Stimulated activated CD8-positive, alpha-beta memory T cell treated with anti-CD3 and anti-CD28 coated beads, Interleukin-12 subunit alpha, Interleukin-12 subunit beta, amount 100 ng/mL, for 24 hours (primary cell): ENCODE measurements at regions not wholly inside any gene's neighbourhood (a gene's known extent, or its start where the extent isn't known, plus 50 kb on each side); places are given as distances from the start of the nearest gene placed in this dataset.

Experiments
- DNase-seq: peaks from one replicate; pipeline ENCODE4 v3.0.0-alpha.2; 2020; ENCODE audit errors: extremely low read depth

DNA sequence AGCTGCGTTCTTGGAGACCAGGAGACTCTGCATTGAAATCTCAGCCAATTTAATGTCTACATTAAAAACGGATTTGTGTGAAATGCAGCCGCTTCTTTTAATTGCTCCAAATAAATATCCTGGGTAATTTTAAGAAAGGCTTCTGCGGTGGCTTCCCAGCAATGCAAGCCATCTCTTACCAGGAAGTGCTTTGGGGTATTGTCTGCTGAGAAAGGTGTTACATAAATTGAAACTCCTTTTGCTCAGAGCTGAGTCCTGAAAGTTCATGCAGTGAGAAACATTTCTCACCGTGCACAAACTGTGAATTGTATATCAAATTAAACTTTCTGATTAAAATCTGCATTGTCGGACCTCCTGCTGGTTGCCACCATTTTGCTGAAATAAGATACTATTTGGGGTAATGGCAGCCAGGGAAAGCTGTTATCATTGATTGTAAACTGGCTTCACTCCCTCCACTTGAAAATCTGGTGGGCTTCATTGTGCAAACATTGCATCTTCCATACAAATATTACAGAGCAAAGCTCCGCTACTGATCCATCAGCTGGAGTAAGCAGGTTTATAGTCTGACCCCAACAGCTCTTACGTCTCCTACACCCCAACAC, 59.5 kb downstream of the ZIC5 start:
- no peak for DNase-seq

DNA sequence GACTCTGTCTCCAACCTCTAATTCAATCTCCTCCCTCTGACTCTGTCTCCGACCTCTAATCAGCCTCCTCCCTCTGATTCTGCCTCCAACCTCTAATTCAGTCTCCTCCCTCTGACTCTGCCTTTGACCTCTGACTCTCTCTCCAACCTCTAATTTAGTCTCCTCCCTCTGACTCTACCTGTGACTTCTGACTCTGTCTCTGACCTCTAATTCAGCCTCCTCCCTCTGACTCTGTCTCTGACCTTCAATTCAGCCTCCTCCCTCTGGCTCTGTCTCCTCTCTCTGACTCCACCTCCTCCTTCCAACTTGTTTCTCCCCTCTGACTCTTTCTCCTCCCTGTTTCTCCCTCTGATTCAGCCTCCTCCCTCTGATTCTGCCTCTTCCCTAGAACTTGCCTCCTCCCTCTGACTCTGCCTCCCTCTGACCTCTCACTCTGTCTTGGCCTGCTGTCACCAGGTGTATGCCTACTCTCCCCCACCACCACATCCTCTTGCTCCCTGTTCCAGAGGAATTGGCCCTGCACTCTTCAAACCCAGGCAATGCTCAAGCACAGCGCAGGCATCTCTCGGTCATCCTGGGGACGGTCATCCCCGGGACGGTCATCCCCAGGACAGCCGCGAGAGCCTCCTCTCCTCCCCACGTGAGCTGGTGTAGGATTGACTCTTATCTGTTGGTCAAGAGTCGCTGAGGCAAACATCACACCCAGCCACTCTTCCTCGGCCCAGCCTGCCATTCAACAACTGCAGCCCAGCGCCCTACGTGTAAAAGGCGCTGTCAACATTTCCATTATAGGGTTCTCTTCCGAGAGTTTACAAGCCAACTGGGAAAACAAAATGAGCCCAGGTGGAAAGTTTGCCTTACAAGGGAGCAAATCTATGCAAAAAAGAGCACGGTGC, 60.2 kb downstream of the ZIC5 start:
- no peak for DNase-seq

DNA sequence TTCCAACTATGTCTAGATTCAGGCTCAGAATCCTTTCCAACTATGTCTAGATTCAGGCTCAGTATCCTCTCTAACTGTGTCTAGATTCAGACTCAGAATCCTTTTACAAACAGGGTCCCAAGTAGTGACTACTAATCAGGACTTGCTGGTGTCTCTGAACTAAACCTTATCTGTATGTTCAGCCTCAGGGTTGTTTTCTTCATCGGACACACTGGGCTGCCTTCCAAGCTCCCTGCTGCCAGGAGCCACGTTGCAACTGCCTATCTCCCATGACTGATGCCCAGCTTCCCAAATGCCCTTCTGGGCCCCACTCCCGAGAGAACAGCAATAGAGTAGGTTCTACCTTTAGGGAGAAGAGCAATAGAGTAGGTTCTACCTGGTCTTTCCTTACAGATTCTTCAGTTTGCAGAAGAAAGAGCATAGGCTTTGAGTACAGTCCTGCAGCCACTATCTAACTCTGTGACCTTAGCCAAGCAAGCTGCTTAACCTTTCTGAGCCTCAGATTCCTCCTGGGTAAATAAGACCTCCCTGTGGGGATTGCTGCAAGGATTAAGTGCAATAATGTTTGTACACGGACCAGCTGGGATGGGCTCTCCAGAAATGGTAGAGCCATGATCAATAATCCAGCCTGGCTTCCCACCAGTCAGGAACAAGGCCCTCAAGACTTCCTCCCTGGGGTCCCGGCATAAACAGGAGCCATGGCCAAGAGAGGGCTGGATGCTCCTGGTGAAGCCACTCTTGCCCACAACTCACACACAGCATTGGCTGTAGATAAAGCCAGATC, 61.5 kb downstream of the ZIC5 start:
- DNase-seq, result no peak

DNA sequence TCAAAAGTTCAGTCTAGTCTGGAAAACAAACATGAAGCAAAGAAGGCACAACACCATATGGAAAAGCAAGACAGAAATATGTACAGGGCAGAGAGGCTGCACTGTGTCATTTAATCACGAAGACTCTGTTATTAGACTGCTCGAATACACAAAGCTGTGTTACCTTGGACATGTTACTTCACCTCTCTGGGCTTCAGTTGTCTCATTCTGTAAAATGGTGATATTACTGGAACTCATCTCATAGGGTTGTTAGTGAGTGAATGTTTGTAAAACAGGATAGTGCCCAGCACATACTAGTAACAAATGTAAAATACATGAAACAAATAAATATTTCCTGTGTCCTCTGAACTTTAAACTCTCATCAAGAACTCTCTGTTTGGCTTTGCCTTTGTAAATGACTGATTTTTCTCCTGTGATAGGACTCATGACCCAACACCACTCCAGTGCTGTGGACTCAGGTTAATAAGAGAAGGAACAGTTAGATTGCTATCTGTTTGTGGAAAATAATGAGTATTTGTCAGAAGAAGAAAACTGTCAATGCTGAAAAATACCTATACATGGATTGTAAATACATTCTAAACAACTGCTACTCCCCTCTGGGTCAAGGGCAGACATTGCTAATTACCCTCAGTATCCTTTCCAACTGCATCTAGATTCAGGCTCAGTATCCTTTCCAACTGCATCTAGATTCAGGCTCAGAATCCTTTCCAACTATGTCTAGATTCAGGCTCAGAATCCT, 62.3 kb downstream of the ZIC5 start:
- DNase-seq, result no peak

DNA sequence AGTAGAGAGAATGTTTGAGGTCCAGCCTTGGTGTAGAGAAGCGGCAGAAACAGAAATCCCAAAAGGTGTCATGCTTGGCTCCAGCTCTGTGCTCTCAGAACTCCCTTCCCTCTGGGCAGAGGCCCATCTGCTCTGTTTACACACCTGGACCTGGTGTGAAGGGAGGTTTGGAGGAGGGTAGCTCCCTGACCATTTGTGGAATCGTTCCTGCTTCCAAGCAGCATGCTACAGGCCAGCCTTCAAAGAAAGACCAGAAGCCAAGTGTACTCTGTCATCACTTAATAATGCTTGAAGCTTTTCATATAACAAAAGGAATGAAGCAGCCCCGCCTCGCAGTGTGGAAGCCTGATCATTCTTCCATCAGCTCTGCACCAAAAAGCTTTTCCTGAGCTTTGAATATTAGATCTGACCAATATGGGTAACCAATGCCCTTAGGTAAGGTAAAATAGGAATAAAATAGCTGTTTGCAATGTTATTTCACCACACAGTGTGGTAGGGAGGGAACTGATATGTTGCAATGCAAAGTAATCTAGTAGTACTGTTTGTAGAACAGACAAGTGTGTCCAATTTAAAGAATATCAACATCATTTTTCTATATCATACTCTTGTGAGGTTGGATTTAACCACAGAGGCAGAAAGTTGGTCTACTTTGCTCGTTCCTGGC, 63.3 kb downstream of the ZIC5 start:
- DNase-seq, result no peak

DNA sequence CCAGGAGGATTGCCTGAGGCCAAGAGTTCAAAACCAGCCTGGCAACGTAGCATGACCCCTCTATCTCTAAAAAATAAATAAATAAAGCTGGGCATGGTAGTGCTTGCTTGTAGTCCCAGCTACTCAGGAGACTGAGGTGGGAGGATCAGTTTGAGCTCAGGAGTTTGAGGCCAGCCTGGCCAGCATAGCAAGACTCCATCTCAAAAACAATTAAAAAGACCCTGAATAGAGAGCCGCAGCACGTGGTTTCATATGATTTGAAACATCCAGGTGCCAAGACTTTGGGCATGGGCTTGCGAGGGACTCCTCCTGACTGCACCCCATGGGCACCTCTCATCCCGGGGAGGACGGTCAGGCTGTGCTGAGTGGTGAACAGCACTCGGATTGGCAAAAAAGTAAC, 63.9 kb downstream of the ZIC5 start:
- no peak for DNase-seq

DNA sequence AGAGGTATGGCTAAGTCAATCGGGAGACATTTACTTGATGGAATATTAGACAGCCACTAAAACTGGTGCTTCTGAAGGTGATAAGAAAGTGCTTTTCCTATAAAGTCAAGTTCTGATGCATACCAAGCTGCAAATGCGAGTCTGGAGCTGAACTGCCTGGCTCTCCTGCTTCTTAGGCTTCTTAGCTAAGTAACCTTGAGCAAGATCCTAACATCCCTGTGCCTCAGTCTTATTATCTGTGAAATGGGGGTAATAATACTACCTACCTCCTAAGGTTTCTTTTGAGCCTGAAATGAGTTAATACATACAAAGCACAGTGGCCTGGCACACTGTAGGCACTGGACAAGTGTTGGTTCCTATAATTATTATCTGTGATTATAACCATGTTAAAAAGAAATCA, 64.5 kb downstream of the ZIC5 start:
- no peak for DNase-seq

DNA sequence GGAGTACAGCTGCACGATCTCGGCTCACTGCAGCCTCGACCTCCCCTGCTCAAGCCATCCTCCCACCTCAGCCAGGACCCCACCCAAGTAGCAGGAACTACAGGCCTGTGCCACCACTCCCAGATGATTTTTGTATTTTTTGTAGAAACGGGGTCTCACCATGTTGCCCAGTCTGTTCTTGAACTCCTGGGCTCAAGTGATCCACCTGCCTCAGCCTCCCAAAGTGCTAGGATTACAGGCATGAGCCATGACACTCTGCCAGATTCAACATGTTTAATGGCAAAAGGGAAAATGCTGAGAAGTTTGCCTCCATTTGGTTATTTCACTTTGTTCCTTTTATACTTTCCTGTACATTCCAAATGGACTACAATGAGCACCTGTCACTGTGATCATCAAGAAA, 65.8 kb downstream of the ZIC5 start:
- no peak for DNase-seq

DNA sequence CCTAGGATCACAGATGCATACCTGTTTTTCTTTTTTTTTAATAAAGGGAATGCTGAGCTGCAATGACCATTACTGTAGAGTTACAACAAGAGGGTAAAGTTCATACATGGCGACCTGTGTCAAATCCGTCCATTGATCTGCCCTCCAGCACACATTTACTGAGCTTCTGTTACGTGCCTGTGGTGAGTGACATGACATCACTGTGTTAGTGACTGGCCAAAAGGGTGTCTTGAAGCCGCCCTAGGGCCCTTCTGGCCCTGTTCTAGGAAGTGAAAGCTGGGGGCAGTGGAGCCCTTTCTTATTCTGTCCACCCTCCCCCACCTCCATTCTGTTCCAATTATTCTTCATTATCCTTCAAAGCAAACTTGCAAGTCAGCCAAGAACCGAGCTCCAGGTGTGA, 66.3 kb downstream of the ZIC5 start:
- no peak for DNase-seq

DNA sequence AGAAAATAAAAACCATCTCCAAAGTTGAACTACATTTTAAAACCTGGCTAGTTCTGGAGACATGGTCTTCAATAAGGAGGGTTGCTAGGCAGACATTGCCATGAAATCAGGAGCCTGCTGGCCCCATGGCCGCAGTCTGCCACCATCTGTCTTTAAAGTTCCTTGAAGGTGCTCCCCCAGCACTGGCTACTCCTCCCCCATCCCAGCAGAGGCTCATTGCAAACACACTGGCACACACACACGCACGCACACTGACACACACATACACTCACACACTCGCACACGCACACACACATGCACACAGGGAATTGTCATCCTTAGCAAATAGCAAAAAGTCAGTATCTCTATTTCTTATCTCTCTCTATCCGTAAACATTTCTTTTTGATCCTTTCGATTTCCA, 68.4 kb downstream of the ZIC5 start:
- DNase-seq, result no peak

DNA sequence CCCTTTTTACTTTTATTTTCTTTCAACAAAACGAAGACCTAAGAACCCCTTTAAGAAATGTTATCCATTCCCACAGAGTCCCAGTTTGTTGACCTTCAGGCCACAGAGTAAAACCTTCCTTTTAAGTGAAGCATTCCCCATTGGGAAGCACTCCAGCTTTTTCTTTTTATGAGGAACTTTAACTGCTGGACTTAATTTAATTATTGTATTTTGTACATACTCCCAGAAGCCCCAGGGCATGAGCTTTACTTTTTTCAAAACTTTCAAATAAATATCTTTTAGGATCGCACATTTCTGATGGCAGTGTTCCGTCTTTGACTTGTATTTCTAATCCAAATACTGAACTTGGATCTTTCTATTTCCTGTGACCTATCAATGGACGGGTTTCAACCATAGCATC, 68.9 kb downstream of the ZIC5 start:
- DNase-seq, result no peak

DNA sequence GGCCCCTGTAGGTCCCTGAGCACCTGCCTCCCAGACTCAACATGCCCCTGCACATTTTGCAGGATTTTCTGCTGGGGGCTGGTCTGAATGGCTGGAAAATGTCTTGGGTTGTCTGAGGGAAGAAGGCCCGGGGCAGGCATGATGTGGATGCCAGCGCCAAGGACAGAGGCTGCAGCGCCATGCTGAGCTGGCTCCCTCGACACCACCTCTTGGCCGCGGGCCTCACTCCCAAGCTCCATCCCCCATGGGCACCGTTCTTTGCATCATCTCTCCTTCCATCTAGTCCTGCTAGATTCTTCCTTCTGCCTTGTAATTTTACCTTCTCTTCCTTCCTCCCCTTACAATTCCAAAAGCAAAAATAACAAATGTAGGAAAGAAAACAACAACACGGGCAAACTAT, 70.6 kb downstream of the ZIC5 start:
- DNase-seq, result no peak

DNA sequence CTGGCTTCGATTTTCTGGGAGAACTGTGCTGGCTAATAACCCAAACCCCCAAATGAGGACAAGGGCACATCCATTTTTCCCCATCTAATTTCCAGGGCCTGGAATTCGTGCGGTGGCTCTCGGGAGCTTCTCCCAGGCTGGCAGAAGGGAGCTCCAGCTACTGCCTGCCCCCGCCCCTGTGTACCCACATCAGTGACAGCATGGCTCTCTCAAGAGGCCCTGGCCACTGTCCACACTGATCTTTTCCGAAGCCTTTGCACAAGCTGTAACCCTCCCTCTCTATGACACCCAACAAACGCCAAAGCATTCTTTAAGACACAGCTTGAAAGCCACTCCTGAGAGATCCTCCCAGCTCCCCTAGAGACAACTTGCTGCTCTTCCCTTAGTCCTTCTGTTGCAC, 73.1 kb downstream of the ZIC5 start:
- DNase-seq, result no peak

DNA sequence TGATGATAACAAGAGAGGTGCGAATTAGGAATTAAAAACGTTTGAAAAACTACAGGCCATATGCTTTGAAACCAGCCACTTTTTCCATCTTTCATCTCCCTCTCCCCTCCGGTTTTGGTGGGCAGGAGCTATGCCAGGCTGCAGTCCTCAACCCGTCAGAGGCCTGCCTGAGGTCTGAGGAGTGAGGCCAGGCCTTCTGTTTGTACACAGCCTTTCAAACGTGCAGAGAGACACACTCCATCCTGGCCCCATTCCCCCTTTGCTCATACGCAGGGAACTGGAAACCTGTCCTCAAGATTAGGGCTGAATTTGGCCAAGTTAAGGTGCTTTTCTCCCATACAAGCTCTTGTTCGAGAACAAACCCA, 74.5 kb downstream of the ZIC5 start:
- no peak for DNase-seq

DNA sequence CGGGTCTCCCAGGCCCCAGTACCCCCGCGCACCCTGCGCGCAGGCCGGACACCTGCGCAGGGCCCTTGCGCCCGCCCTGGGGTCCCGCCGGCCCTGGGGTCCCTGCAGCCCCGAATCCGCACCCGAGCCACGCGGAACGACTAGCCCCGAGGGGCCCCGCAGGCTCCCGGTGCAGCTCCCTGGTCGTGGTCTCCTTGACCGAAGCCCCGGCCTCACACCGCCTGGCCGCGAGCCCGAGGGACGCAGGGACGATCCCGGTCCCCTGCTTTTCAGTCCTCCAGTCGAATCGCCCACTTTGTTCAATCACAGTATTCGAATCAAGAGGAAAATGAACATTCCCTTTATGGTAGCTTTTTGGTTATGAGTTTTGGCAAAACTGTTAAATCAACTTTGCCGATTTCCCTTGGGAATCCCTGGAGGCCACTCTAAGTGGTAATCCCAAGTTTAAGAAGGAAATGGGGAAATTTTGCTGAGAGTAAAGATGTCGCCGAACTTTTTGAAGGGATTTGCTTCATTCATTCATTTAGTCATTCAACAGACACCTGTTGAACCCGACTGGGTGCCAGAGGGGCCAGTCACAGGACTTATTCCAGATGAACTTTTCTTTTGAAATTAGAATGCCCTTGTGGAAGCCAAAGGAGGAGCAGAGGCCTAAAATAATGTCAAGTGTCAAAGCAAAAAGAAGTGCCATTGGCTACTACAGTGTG, 75.0 kb downstream of the ZIC5 start:
- no peak for DNase-seq

DNA sequence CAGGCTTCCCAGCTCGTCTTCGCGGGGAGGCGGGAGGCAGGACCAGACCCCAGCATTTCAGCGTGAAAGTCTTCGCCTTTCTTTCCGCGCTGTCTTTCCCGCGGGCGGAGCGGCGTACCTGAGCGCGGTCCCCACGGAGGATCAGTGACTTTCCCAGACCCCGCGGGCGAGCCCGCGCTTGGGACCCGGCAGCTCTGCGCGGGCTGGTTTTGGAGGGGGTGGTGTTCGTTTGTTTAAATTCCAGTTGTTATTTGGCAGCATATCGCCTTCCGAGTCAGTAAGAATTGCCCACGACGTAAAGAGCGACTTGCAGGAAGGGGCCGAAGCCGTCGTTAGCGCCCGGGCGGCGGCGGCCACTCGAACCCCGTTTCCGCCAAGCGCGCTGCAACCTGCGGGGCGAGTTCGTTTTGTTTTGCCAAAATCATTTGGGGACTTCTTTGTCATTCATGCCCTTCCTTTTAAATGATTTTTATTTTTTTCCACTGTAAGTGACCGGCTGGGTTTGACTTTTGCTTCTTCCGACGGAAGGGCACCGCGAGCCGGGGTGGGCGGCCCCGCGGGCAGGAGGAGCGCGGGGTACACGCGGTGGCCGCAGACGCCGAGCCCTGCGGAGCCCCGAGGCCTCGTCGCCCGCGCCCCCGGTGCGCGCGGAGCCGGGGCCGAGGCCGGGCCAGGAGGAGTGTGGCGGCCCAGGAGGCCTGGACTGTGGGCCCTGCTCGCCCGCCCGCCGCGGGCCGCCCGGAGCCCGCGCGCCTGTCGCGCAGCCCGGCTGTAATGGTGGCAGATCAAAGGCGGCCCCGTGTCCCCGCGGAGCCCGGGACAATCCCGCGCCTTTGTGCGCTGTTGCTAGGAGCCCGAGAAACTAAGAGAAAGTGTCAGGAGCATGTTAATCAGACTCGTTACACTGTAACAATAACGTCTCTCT, 75.9 kb downstream of the ZIC5 start:
- DNase-seq, result no peak

DNA sequence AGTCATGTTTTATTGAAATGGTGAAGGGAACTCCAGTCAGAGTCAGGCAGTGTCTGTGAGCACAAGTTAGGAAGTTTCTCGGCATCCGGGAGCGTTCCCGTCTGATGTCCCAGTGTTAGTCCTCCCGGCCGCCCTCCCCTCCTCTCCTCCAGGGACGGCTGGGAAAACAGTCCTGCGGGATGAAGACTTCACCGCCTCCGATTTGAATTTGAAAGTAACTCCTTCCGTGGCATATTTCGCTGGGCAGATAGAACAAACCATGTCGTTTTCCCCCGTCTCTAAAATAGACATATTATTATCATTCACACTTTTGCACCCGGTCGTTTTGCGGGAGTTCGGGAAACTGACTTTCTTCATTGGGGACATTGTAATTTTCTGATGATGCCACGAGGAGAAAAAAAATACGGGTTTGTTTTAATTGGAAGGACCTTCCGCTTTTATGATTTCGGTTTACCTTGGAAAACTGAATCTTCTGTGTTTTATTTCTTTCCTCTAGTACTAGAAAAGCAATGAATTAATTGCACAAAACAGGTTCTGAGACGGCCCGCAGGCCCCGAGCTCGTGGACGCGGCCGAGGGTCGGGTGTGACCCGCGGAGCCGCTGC, 76.6 kb downstream of the ZIC5 start:
- DNase-seq, result no peak

DNA sequence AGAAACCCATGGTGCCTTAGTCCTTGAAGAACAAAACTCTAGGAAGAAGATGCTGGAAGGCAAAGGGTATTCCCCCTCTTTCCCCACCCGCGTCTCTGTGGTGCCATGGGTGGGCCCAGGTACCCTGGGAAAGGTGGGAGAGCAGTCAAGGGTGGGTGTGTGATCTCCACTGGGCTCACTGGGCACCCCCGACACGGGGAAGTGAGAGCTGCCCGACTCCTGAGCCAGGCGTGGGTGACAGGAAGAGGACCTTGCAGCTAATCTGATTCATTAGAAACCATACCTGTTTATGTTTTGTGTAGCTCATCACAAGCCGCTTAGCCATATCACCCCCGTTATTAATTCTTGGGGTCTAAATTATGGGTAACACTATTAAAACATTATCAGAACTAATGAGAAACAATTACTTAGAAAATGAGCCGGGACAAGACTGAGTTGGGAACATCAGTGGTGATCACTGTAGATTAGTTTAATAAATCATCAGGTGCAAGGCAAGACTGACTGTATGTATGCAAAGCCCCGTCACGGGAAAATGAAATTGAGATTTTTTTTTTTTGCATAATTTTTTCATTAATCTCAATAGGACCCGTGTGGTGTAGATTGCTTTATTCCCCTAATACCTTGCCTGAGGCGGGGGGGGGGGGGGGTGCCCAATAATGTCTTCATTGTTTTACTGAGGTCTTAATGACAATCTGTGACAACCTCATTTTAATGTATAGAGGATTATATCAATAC, 77.3 kb downstream of the ZIC5 start:
- DNase-seq, result no peak

DNA sequence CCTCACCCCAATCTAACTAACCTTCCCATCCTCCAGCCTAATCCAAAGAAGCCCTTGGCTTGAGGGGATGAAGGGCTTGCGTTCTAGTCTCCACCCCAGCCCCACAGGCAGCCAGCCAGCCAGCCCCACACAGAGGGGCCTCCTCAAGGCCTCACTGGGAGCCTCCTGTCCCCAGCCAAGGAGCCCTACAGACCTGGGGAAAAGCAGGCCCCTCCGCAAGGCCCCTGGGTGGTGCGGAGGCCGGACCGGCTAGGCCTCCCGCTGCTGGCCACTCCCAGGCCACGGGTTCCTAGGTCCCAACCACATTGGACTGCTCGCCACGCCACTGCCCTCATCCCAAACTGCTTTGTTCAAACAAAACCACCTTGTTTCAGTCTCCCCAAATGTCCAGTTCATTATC, 78.0 kb downstream of the ZIC5 start:
- DNase-seq, result no peak
